ENCODE measurements at regions not wholly inside any gene's neighbourhood (a gene's known extent, or its start where the extent isn't known, plus 50 kb on each side); places are given as distances from the start of the nearest gene placed in this dataset.

- Histone ChIP-seq H3K27me3 (peaks cover 3% of the 10 kb centered on the region), H3K4me3 (no peak overlapping the region), H3K9me3 (replicated peaks in 1 of 3) (no peaks in the 10 kb centered on the region), H3K36me3 (replicated peaks in 1 of 2) (no peaks in the 10 kb centered on the region), H3K4me1 (replicated peaks in 1 of 2) (no peaks in the 10 kb centered on the region), H3K27ac (no peak overlapping the region)
- no peak for TF ChIP-seq POLR2A (IDR thresholded peaks at IDR 0.05)
- TF ChIP-seq, protein P1, sequence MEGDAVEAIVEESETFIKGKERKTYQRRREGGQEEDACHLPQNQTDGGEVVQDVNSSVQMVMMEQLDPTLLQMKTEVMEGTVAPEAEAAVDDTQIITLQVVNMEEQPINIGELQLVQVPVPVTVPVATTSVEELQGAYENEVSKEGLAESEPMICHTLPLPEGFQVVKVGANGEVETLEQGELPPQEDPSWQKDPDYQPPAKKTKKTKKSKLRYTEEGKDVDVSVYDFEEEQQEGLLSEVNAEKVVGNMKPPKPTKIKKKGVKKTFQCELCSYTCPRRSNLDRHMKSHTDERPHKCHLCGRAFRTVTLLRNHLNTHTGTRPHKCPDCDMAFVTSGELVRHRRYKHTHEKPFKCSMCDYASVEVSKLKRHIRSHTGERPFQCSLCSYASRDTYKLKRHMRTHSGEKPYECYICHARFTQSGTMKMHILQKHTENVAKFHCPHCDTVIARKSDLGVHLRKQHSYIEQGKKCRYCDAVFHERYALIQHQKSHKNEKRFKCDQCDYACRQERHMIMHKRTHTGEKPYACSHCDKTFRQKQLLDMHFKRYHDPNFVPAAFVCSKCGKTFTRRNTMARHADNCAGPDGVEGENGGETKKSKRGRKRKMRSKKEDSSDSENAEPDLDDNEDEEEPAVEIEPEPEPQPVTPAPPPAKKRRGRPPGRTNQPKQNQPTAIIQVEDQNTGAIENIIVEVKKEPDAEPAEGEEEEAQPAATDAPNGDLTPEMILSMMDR (IDR thresholded peaks at IDR 0.05), result no peak
- no peak for DNase-seq
- WGBS, 4 donors, result 71 to 88% (median 73%) methylated on average over 2 of the region's 2 CpGs
- intact Hi-C loops (cut with DNase I), result no loop called here
These were observed 142.0 kb downstream of the FOXD2 start for GRCh38 chr1:47579809-47580208.

DNA sequence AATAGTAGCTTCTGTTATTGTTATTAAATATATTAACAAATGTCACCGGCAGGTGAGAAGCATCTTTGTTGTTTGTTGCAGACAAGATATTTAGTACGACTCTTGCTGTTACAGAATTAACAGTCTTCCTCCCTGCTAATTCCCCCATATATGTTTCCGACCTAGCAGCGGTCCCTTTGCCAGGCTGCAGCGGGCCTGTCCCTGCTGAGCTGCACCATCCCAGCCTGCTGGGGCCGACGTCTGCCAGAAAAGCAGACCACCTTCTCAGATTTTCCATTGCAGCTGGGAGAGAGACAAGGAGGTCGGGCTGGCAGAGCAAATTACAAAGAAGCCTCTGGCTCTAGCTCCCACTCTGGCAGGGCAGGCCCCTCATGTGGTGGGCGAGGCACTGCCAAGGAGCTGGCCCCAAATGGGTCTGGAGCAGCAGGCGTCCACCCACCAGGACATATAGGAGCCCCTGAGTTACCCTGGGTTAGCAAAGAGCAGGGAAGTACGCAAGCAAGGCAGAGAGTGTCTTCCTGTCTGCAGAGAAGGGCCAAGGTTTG, 142.7 kb downstream of the FOXD2 start:
- intact Hi-C loops (cut with DNase I), result no loop called here
- Histone ChIP-seq H3K27ac (no peak overlapping the region), H3K4me3 (no peak overlapping the region), H3K4me1 (replicated peaks in 1 of 2) (no peaks in the 10 kb centered on the region), H3K9me3 (replicated peaks in 1 of 3) (no peaks in the 10 kb centered on the region), H3K36me3 (replicated peaks in 1 of 2) (no peaks in the 10 kb centered on the region), H3K27me3 (peaks cover 3% of the 10 kb centered on the region)
- 81 to 89% (median 87%) methylated on average over 11 of the region's 11 CpGs for WGBS, 4 donors
- DNase-seq, result peak in 1 of 7 donors; percentile 15
- TF ChIP-seq POLR2A (IDR thresholded peaks at IDR 0.05), result no peak
- TF ChIP-seq, protein P1 (IDR thresholded peaks at IDR 0.05), result no peak

DNA sequence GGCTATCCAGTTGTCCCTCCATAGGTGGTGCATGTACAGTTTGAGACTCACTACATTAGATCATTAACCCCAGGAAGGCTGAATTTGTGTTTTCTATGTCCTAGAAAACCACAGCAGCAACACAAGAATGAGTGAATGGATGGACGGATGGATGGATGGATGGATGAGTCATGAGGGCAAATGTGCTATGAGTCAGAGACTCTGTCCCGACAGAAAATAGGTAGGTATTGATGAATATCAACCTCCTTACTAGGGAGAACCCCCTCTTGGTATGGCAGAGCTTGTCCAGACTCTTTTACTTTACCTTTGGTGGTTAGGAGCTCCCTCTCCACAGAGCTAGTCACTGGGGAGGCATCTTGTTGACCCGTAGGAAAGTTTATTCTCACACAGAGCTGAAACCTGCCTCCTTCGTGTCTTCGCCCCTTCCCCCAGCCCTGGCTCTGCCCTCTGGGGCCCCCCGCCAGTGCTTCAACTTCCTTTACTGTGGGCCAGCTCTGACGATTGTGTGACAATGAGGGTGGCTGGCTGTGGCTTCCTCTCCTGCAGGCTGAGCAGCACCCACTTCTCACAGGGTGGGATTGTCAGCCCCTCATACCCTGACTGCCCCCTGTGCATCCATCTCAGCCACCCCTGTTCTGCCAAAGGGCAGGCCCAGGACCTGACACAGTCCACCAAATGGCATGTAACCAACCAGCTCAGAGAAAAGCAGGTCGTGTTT, 145.2 kb downstream of the FOXD2 start:
- H3K4me1 ChIP-seq (replicated peaks in 1 of 2), result no peaks in the 10 kb centered on the region
- intact Hi-C loops (cut with DNase I), result no loop called here
- TF ChIP-seq, protein P1 (IDR thresholded peaks at IDR 0.05), result no peak
- H3K36me3 ChIP-seq (replicated peaks in 1 of 2), result no peaks in the 10 kb centered on the region
- WGBS, 4 donors, result 42 to 61% (median 48%) methylated on average over 7 to 8 of the region's 8 CpGs
- no peak overlapping the region for H3K27ac ChIP-seq
- H3K27me3 ChIP-seq, result peaks cover 3% of the 10 kb centered on the region
- no peaks in the 10 kb centered on the region for H3K9me3 ChIP-seq (replicated peaks in 1 of 3)
- peak in 1 of 7 donors; percentile 30 for DNase-seq
- no peak overlapping the region for H3K4me3 ChIP-seq

DNA sequence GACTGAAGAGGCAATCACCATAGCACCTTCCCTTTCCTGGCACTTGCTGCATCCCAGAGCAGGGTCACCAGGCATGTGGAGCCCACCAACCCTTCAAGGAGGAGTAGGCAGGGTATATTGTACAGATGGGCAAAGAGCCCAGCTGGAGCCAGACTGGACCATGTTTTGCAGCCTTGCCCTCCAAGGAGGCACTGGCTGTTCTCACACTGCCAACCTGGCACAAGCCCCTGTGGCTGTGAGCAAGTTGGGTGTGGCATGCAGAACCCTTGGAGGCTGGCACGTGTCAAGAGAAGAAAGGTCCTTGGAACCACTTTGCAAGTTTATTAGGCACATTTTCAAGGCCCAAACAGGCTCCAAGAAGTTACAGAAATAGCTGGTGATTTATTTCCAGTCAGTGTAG, 146.4 kb downstream of the FOXD2 start:
- WGBS, 4 donors, result 33 to 42% (median 38%) methylated on average over 1 of the region's 1 CpG
- DNase-seq, result peak in 1 of 7 donors; percentile 23
- H3K4me1 ChIP-seq (replicated peaks in 1 of 2), result no peaks in the 10 kb centered on the region

More for the DNA sequence above, 146.4 kb downstream of the FOXD2 start:
- Histone ChIP-seq H3K4me3 (no peak overlapping the region), H3K9me3 (replicated peaks in 1 of 3) (no peaks in the 10 kb centered on the region), H3K36me3 (replicated peaks in 1 of 2) (no peaks in the 10 kb centered on the region), H3K27ac (no peak overlapping the region), H3K27me3 (peaks cover 3% of the 10 kb centered on the region)
- intact Hi-C loops (cut with DNase I), result no loop called here
- TF ChIP-seq POLR2A (IDR thresholded peaks at IDR 0.05), result no peak
- TF ChIP-seq, protein P1 (IDR thresholded peaks at IDR 0.05), result no peak
